ENCODE measurements at regions not wholly inside any gene's neighbourhood (a gene's known extent, or its start where the extent isn't known, plus 50 kb on each side); places are given as distances from the start of the nearest gene placed in this dataset.

DNA sequence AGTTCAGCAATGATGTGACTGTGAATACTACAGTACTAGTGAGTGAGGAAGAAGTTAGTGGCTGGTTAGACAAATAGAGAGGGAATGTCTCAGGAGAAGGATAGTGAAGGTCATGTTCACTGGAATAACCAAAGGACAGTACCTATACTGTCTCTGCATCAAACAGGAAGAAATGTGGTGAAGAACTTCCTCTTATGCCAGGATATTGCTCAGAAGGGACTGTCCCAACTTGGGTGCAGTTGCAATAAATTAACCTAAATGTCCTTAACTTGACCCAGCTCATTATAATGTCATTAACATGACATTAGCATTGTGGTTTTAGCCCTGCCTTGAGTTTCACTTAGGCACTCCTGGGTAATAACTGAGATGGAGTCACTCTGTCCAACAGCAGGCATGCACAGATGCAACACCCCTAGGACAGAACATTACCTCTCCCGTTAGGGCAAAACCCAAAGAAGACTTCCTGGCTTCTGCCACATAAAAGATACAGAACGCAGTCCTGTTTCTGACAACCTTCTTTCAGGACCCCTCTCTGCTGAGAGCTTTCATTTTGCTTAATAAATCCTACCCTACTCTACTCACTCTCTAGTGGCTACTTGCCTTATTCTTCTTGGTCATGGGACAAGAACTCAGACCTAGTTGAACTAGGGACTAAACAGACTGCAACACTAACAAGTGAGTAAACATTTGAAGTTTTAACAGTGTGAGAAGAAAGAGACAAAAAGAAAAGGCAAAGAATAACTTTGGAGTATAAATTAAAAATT is 1591.6 kb upstream of the MIR17HG start:
- no peak for DNase-seq

GRCh38 chr13:89763005-89763404 is 1584.5 kb upstream of the MIR17HG start:
- DNase-seq, result no peak

DNA sequence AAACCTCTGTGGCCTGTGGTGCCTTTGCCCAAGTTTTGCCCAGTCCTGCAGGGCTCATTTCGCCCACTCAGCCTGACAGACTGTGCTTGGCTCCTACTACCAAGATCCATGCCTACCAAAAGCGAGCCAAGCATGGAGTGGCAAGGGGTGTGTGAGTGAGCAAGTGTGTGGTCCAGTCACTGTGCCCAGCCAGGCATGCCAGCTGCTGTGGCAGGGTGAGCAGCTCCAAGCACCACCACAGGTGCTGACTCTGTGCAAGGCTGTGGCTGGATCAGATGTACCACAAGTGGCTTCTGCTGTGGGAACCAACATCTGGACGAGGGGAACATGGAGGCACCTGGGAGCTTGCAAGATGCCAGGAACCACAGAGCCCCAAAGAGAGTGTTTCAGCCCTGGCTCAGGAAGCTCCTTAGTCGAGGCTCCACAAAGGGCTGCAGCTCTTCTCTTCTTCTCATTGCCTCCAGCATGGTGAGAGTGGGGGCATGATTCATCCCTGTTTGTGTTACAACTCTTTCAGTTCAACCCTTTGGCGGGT is 1564.2 kb upstream of the MIR17HG start:
- no peak for DNase-seq

DNA sequence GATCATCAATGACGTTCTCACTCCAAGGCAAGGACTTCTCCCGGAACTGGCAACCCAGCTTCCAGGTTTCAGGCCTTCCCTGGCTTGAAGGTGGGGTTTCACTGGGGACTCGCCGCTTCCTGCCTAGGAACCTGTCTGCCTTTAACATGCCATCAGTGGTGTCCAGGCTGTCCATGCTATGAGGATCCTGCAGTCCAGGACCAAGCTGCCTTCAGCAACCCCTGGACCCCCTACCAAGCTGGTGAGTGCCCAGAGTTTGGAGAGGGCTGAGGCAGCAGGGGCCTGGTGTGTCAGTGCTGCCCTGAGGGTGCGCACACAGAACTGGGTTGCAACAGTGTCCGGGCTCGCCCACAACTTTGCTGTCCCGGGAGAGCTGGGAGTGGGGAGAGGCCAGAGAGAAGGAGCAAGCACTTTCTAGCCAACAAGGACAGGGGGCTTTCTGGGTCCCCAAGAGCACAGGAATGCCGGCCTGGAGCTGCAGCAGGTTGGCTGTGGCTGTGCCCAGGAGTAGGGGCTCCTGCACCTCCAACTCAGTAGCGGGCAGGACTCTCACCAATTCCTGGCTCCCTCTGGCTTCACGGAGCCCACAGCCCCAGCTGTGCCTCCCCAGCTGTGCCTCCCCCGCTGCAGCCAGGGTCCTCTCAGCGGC is 1563.2 kb upstream of the MIR17HG start:
- no peak for DNase-seq

- no peak for DNase-seq
Measured at GRCh38 chr13:89786531-89786930, 1561.0 kb upstream of the MIR17HG start.

GRCh38 chr13:89790696-89791095 is 1556.8 kb upstream of the MIR17HG start:
- DNase-seq, result no peak

DNA sequence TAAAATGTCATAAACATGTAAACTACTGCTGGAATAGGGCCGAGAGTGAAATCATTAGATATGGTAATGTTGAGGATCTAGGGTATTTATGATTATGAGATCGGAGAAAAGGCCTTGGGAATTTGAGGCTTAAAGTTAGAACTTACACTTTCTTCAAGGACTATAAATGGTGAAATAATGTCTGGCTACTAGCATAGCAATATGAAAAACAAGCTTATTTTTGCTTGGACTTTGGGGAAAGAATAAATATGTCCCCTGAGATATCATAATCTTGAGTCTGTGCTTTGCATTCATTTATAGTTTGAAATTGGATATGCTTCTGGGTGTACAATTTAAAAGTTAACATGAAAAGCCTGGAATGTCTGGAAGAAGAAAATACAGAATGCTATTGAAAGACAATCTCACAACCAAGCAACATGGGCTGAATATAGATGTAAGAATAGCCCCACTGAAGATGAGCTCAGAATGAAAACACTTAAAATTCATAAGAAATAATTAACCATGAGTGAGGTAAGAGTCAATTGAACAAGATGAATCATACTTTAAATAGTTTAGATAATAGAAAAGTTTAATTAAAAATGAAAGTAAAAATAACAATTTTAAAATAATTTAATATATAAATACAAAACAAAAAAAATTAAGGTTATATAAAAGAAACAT is 1555.4 kb upstream of the MIR17HG start:
- no peak for DNase-seq

- no peak for DNase-seq
Measured at GRCh38 chr13:89796196-89796595, 1551.3 kb upstream of the MIR17HG start.

- DNase-seq, result no peak
Measured at GRCh38 chr13:89803839-89804238, 1543.6 kb upstream of the MIR17HG start.

DNA sequence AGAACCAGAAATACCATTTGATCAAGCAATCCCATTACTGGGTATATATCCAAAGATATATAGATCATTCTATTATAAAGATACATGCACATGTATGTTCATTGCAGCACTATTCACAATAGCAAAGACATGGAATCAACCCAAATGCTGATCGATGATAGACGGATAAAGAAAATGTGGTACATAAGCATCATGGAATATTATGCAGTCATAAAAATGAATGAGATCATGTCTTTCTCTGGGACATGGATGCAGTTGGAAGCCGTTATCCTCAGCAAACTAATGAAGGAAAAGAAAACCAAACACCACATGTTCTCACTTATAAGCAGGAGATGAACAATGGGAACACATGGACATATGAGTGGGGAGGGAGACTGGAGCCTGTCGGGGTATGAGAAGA is 1540.9 kb upstream of the MIR17HG start:
- DNase-seq, result no peak

DNA sequence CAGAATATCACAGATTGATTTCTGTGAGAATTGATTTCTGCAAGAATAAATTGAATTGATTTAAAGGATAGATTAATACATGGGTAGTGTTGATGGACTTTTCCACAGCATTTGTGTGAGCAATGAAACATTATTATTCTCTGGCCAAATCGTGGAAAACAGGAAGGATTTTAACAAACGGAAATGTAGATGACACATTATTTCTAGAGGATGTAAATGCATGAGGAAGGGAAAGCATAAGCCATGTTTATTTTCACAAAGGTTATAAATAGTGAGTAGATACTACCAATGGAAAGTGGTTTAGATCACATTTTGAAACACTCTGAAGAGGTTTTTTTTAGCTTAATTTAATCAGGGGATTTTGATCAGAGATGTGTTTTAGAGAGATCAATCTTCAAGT is 1534.6 kb upstream of the MIR17HG start:
- DNase-seq, result no peak

DNA sequence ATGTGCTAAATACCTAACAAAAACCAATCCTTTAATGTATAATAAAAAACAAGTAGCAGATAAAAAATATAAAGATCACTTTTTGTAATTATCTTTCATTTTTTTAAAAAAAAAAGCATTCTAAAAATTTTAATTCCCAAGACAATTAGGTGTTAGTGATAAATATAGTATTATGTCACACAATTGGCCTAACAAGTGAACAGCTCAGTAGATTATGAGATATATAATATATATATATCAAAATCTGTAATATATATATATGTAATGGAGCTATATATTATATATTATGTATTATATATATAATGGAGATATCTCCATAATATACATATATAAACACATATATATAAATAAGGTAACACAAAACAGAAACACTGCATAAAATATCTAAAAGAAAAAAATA is 1531.1 kb upstream of the MIR17HG start:
- no peak for DNase-seq

- no peak for DNase-seq
Measured at GRCh38 chr13:89822467-89822866, 1525.0 kb upstream of the MIR17HG start.

DNA sequence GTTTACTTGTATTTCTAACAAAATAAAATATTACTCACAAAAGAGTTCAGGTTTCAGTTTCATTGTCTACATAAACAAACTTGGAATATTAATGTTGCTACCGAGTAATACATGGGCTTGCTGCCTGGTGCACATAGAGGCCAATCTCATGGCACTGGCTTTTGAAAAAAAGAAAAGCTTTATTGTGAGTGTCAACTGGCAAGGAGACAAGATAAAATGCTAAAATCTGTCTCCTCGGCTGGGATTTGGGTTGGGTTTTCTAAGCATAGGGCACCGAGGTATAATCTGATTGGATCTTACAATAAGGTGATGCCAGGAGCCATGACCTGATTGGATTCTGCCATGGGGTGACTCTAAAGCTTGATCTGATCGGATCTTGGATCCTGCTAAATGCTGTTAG is 1519.9 kb upstream of the MIR17HG start:
- no peak for DNase-seq

GRCh38 chr13:89828506-89828905 is 1519.0 kb upstream of the MIR17HG start:
- DNase-seq, result no peak

- no peak for DNase-seq
Measured at GRCh38 chr13:89831157-89831556, 1516.3 kb upstream of the MIR17HG start.

DNA sequence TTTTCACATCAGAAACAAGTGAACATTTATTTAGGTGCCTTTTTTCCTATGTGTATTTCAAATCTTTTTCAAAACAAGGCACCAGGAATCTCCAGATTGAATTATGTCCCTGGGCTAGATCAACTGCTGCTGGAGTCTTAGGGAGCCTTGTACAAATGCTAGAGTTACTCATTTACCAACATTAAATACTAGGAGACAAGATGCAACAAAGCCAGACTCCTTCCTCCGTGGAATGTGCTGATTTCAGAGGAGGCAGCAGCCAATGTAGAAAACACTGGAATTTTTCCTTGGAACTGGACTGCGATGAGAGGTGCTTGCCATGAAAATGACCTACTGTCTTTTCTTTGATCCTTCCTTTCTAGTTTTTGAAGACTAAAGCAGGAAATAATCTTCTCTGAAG is 1514.7 kb upstream of the MIR17HG start:
- DNase-seq, result no peak

DNA sequence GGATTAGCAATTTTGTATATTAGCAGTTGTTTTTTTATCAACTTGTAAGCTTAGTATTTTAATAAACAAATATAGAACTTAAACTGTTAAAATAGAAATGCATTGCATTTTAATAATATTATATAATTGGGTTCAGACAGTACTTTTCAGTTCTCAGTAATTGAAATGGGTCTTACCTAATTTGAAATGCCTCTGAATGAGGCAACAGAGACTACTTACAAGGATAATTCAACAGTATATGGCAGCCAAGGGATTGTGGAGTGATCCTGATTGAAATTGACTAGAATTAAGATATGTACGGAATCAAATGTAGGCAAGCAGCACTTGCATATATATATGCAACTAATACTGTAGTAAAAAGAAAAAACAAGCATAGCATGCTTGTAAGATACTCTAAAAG is 1503.9 kb upstream of the MIR17HG start:
- no peak for DNase-seq

GRCh38 chr13:89845874-89846273 is 1501.6 kb upstream of the MIR17HG start:
- DNase-seq, result no peak

DNA sequence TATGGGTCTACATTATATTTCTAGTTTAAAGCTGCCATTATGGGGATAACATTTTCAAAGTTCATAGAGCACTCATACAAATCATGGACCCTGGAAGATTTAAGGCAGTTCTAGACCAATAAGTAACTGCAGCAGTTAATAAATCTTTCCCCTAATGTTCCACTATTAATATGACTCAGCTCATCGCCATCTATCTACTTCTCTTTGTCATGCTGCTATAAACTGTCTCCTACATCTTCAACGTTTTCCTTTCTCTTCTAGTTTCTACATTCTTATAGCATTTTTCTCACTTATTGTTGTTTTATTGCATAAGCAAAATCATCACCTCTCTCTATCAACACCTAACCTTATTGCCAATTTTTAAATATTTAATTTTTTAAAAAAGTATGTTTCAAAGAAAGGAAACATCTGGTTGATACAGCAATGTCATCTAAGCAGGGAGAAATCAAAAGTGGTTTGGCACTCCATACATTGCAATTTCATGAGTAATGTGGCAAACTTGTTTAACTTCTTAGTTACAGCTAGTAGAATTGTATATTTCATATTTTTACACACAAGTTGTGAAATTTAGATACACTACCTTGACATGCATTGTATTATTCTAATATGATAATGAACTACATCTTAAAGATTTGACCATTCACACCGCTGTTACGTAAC is 1500.4 kb upstream of the MIR17HG start:
- DNase-seq, result no peak

GRCh38 chr13:89852570-89852969 is 1494.9 kb upstream of the MIR17HG start:
- DNase-seq, result no peak

DNA sequence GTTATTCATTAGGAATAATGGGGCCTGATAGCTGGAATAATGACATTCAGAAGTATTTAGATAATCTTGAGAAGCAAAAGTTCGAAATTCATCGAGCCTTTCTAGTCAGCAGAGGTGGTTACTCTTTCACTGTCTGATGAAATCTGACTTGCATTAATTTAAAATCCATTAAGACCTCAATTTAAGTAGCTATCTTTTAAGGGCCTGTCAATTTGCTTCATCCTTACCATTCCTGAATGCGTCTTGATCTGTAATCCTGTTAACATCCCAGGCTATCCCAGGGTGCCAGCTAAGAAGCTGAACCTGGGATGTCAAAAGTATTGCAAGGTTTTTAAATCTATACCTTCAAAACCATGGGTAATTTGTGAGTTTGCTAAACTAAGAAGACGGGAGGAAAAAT is 1491.0 kb upstream of the MIR17HG start:
- DNase-seq, result no peak

- no peak for DNase-seq
Measured at GRCh38 chr13:89857502-89857901, 1490.0 kb upstream of the MIR17HG start.

All from DMS153 (cell line).